ENCODE measurements at regions not wholly inside any gene's neighbourhood (a gene's known extent, or its start where the extent isn't known, plus 50 kb on each side); places are given as distances from the start of the nearest gene placed in this dataset.

- 57% methylated on average over 8 of the region's 8 CpGs for WGBS (ENCODE audit: low lambda C conversion rate)
- no peak overlapping the region for H3K4me3 ChIP-seq (ENCODE audit: low read depth in 2 of 2, low read length in 1 of 2)
- H3K4me2 ChIP-seq = no peak overlapping the region
- no peaks in the 10 kb centered on the region for H3K9me3 ChIP-seq
- no peak overlapping the region for H3K27ac ChIP-seq (ENCODE audit: low read depth in 2 of 2, low read length in 1 of 2)
- CTCF ChIA-PET = no interaction called here
- H3K4me1 ChIP-seq (ENCODE audit: control insufficient read depth in 1 of 2, insufficient read depth in 2 of 2, low read depth in 1 of 2, low read length in 1 of 2) = no peaks in the 10 kb centered on the region; a peak in 1 of 4 replicates
- H3K27me3 ChIP-seq (ENCODE audit: insufficient read depth) = no peaks in the 10 kb centered on the region
- no peaks in the 10 kb centered on the region for H3K36me3 ChIP-seq (replicated peaks in 1 of 2; ENCODE audit: control insufficient read depth in 1 of 2, insufficient read depth in 2 of 2, low read length in 1 of 2)
- no peaks in the 10 kb centered on the region for H3K9me2 ChIP-seq
- H3F3A ChIP-seq (replicated peaks; ENCODE audit: insufficient read depth) = no peaks in the 10 kb centered on the region
- no peak for DNase-seq
- POLR2A ChIA-PET = no interaction called here
- no peak overlapping the region for H3K9ac ChIP-seq
- no peak for TF ChIP-seq FOXJ3 (CRISPR knock-in tag; IDR thresholded peaks at IDR 0.05)
- TF ChIP-seq EP300 (IDR thresholded peaks at IDR 0.05; ENCODE audit: borderline replicate concordance in 1 of 2, low read depth in 1 of 2, low read length in 1 of 2) = no peak
- H4K20me1 ChIP-seq (ENCODE audit: insufficient read depth) = no peaks in the 10 kb centered on the region
- no peaks in the 10 kb centered on the region for H3K79me2 ChIP-seq (ENCODE audit: insufficient read depth)
- no peak overlapping the region for H2AFZ ChIP-seq (ENCODE audit: low read depth)
Measured at GRCh38 chr5:87572611-87573010, 159.9 kb upstream of the CCNH start.

- H2AFZ ChIP-seq (ENCODE audit: low read depth) = no peak overlapping the region
- H3K9me3 ChIP-seq = no peaks in the 10 kb centered on the region
- ChIA-PET POLR2A (no interaction called here), CTCF (no interaction called here)
- H3K4me3 ChIP-seq (ENCODE audit: low read depth in 2 of 2, low read length in 1 of 2) = no peak overlapping the region
- no peaks in the 10 kb centered on the region for H4K20me1 ChIP-seq (ENCODE audit: insufficient read depth)
- H3K27me3 ChIP-seq (ENCODE audit: insufficient read depth) = no peaks in the 10 kb centered on the region
- H3K9ac ChIP-seq = no peak overlapping the region
- no peaks in the 10 kb centered on the region for H3K9me2 ChIP-seq
- no peak overlapping the region for H3K27ac ChIP-seq (ENCODE audit: low read depth in 2 of 2, low read length in 1 of 2)
- H3F3A ChIP-seq (replicated peaks; ENCODE audit: insufficient read depth) = no peaks in the 10 kb centered on the region
- DNase-seq = peak; percentile 6
- TF ChIP-seq RXRA (IDR thresholded peaks at IDR 0.05; ENCODE audit: borderline replicate concordance, low read depth) = no peak
- TF ChIP-seq FOSL2 (IDR thresholded peaks at IDR 0.05; ENCODE audit: borderline replicate concordance, low read depth) = no peak
- no peaks in the 10 kb centered on the region for H3K79me2 ChIP-seq (ENCODE audit: insufficient read depth)
- H3K36me3 ChIP-seq (replicated peaks in 1 of 2; ENCODE audit: control insufficient read depth in 1 of 2, insufficient read depth in 2 of 2, low read length in 1 of 2) = no peaks in the 10 kb centered on the region
- 17% methylated on average over 2 of the region's 2 CpGs for WGBS (ENCODE audit: low lambda C conversion rate)
- no peak overlapping the region for H3K4me2 ChIP-seq
- no peaks in the 10 kb centered on the region; a peak in 1 of 4 replicates for H3K4me1 ChIP-seq (ENCODE audit: control insufficient read depth in 1 of 2, insufficient read depth in 2 of 2, low read depth in 1 of 2, low read length in 1 of 2)
Measured at GRCh38 chr5:87572090-87572489, 159.4 kb upstream of the CCNH start.

- no peaks in the 10 kb centered on the region for H3K36me3 ChIP-seq (replicated peaks in 1 of 2; ENCODE audit: control insufficient read depth in 1 of 2, insufficient read depth in 2 of 2, low read length in 1 of 2)
- H3K79me2 ChIP-seq (ENCODE audit: insufficient read depth) = no peaks in the 10 kb centered on the region
- H3K9me2 ChIP-seq = no peaks in the 10 kb centered on the region
- TF ChIP-seq FOXJ3 (CRISPR knock-in tag; IDR thresholded peaks at IDR 0.05) = no peak
- no peak for TF ChIP-seq EZH2phosphoT487 (IDR thresholded peaks at IDR 0.05; ENCODE audit: borderline replicate concordance, low read depth)
- TF ChIP-seq SIN3A (IDR thresholded peaks at IDR 0.05; ENCODE audit: borderline replicate concordance, low read depth, low read length) = no peak
- TF ChIP-seq ELF1 (IDR thresholded peaks at IDR 0.05) = no peak
- TF ChIP-seq JUND (IDR thresholded peaks at IDR 0.05) = no peak
- TF ChIP-seq NFIC (IDR thresholded peaks at IDR 0.05; ENCODE audit: borderline replicate concordance) = no peak
- no peak for TF ChIP-seq TEAD4 (IDR thresholded peaks at IDR 0.05; ENCODE audit: borderline replicate concordance, insufficient read depth)
- TF ChIP-seq POLR2AphosphoS5 (IDR thresholded peaks at IDR 0.05; ENCODE audit: low read depth, low read length) = no peak
- no peak for TF ChIP-seq FOXM1 (IDR thresholded peaks at IDR 0.05; ENCODE audit: low read depth)
- no peak for TF ChIP-seq RFX5 (IDR thresholded peaks at IDR 0.05; ENCODE audit: low read length)
- no peaks in the 10 kb centered on the region for H3F3A ChIP-seq (replicated peaks; ENCODE audit: insufficient read depth)
- H3K27ac ChIP-seq (ENCODE audit: low read depth in 2 of 2, low read length in 1 of 2) = no peak overlapping the region
- no peaks in the 10 kb centered on the region; a peak in 1 of 4 replicates for H3K4me1 ChIP-seq (ENCODE audit: control insufficient read depth in 1 of 2, insufficient read depth in 2 of 2, low read depth in 1 of 2, low read length in 1 of 2)
- no peaks in the 10 kb centered on the region for H3K27me3 ChIP-seq (ENCODE audit: insufficient read depth)
- ChIA-PET CTCF (no interaction called here), POLR2A (no interaction called here)
- no peak overlapping the region for H2AFZ ChIP-seq (ENCODE audit: low read depth)
- H3K9ac ChIP-seq = no peak overlapping the region
- no peaks in the 10 kb centered on the region for H3K9me3 ChIP-seq
- no peak for DNase-seq
- WGBS (ENCODE audit: low lambda C conversion rate) = 10% methylated on average over 1 of the region's 1 CpG
- H3K4me3 ChIP-seq (ENCODE audit: low read depth in 2 of 2, low read length in 1 of 2) = no peak overlapping the region
- no peaks in the 10 kb centered on the region for H4K20me1 ChIP-seq (ENCODE audit: insufficient read depth)
- H3K4me2 ChIP-seq = no peak overlapping the region
Measured at GRCh38 chr5:87570366-87570765, 157.6 kb upstream of the CCNH start.

Measured in SK-N-SH (cell line).